Ectodermal cell (in vitro differentiated cells): ENCODE measurements at regions not wholly inside any gene's neighbourhood (a gene's known extent, or its start where the extent isn't known, plus 50 kb on each side); places are given as distances from the start of the nearest gene placed in this dataset.

Experiments
- H3K27ac ChIP-seq: 2 replicates; pipeline ENCODE4 v1.7.0; 2013; ENCODE audit warnings: mild to moderate bottlenecking, low read depth, low read length; ENCODE audit not compliant: insufficient read depth, poor library complexity, severe bottlenecking
- H3K27me3 ChIP-seq: 2 replicates; pipeline ENCODE4 v1.7.0; 2013; ENCODE audit warnings: mild to moderate bottlenecking, low read length; ENCODE audit not compliant: insufficient read depth, control insufficient read depth, poor library complexity, severe bottlenecking
- H3K36me3 ChIP-seq: one replicate; pipeline ENCODE4 v1.7.0; 2013; ENCODE audit warnings: low read length; ENCODE audit not compliant: control insufficient read depth, insufficient read depth
- H3K4me1 ChIP-seq: one replicate; pipeline ENCODE4 v1.7.0; 2013; ENCODE audit warnings: low read length; ENCODE audit not compliant: control insufficient read depth, insufficient read depth
- H3K4me3 ChIP-seq: 2 replicates; pipeline ENCODE4 v1.7.0; 2013; ENCODE audit warnings: low read depth, low read length, control low read depth; ENCODE audit not compliant: insufficient read depth
- H3K9me3 ChIP-seq: 2 replicates; pipeline ENCODE4 v1.7.0; 2013; ENCODE audit warnings: mild to moderate bottlenecking, low read length, moderate library complexity; ENCODE audit not compliant: control insufficient read depth
- WGBS, 2 experiments: methylation state at CpG; one replicate each; pipeline ENCODE4 v1.1.7; 2013; ENCODE audit warnings: missing lambda C conversion rate in 2 of 2; 5-methylcytosine and 5-hydroxymethylcytosine counted together

- Histone ChIP-seq H3K36me3 (no peaks in the 10 kb centered on the region), H3K4me3 (no peak overlapping the region), H3K27ac (no peak overlapping the region), H3K9me3 (peaks cover 4% of the 10 kb centered on the region), H3K4me1 (peaks cover 14% of the 10 kb centered on the region), H3K27me3 (no peaks in the 10 kb centered on the region)
- 88 to 90% methylated on average over 2 of the region's 2 CpGs for WGBS, 2 experiments
Measured at GRCh38 chr1:38466487-38466886, 393.1 kb downstream of the RRAGC start.

- 43 to 53% methylated on average over 4 of the region's 4 CpGs for WGBS, 2 experiments
- no peak overlapping the region for H3K27ac ChIP-seq
- H3K36me3 ChIP-seq = no peaks in the 10 kb centered on the region
- H3K27me3 ChIP-seq = no peaks in the 10 kb centered on the region
- H3K9me3 ChIP-seq = peaks cover 4% of the 10 kb centered on the region
- no peak overlapping the region for H3K4me3 ChIP-seq
- H3K4me1 ChIP-seq = peaks cover 14% of the 10 kb centered on the region
Measured at GRCh38 chr1:38465460-38465859, 394.1 kb downstream of the RRAGC start.

GRCh38 chr1:38464071-38464661 lies 395.4 kb downstream of the RRAGC start:
- Histone ChIP-seq H3K9me3 (peaks cover 4% of the 10 kb centered on the region), H3K27ac (no peak overlapping the region), H3K27me3 (no peaks in the 10 kb centered on the region), H3K4me3 (no peak overlapping the region), H3K36me3 (no peaks in the 10 kb centered on the region), H3K4me1 (peaks cover 14% of the 10 kb centered on the region)
- WGBS, 2 experiments = 71 to 75% methylated on average over 7 of the region's 7 CpGs

GRCh38 chr1:38463074-38463473 lies 396.5 kb downstream of the RRAGC start:
- no peak overlapping the region for H3K4me3 ChIP-seq
- peaks cover 4% of the 10 kb centered on the region for H3K9me3 ChIP-seq
- H3K4me1 ChIP-seq = peaks cover 14% of the 10 kb centered on the region
- H3K27me3 ChIP-seq = no peaks in the 10 kb centered on the region
- no peak overlapping the region for H3K27ac ChIP-seq
- no peaks in the 10 kb centered on the region for H3K36me3 ChIP-seq

- Histone ChIP-seq H3K27me3 (no peaks in the 10 kb centered on the region), H3K4me1 (peaks cover 15% of the 10 kb centered on the region), H3K36me3 (no peaks in the 10 kb centered on the region), H3K4me3 (no peak overlapping the region), H3K27ac (no peak overlapping the region), H3K9me3 (no peaks in the 10 kb centered on the region)
- WGBS, 2 experiments = 65 to 72% methylated on average over 2 of the region's 2 CpGs
Measured at GRCh38 chr1:38456531-38456876, 403.1 kb downstream of the RRAGC start.

- Histone ChIP-seq H3K36me3 (no peaks in the 10 kb centered on the region), H3K9me3 (no peaks in the 10 kb centered on the region), H3K4me1 (peaks cover 20% of the 10 kb centered on the region), H3K27ac (no peak overlapping the region), H3K4me3 (no peak overlapping the region), H3K27me3 (no peaks in the 10 kb centered on the region)
- WGBS, 2 experiments = 86 to 87% methylated on average over 16 of the region's 16 CpGs
Measured at GRCh38 chr1:38455829-38456530, 403.6 kb downstream of the RRAGC start.

GRCh38 chr1:38454749-38455441 lies 404.7 kb downstream of the RRAGC start:
- H3K36me3 ChIP-seq = no peaks in the 10 kb centered on the region
- H3K9me3 ChIP-seq = no peaks in the 10 kb centered on the region
- no peak overlapping the region for H3K4me3 ChIP-seq
- H3K4me1 ChIP-seq = peaks cover 25% of the 10 kb centered on the region
- H3K27ac ChIP-seq = no peak overlapping the region
- WGBS, 2 experiments = 93 to 94% methylated on average over 9 of the region's 9 CpGs
- no peaks in the 10 kb centered on the region for H3K27me3 ChIP-seq

- H3K4me3 ChIP-seq = no peak overlapping the region
- no peaks in the 10 kb centered on the region for H3K36me3 ChIP-seq
- no peak overlapping the region for H3K27ac ChIP-seq
- no peaks in the 10 kb centered on the region for H3K27me3 ChIP-seq
- H3K9me3 ChIP-seq = no peaks in the 10 kb centered on the region
- peaks cover 30% of the 10 kb centered on the region for H3K4me1 ChIP-seq
- WGBS, 2 experiments = 91 to 94% methylated on average over 5 of the region's 5 CpGs
Measured at GRCh38 chr1:38454236-38454635, 405.3 kb downstream of the RRAGC start.

GRCh38 chr1:38452246-38452645 lies 405.7 kb upstream of the POU3F1 start:
- H3K4me1 ChIP-seq = peaks cover 32% of the 10 kb centered on the region
- 88 to 89% methylated on average over 4 of the region's 4 CpGs for WGBS, 2 experiments
- H3K36me3 ChIP-seq = no peaks in the 10 kb centered on the region
- H3K27ac ChIP-seq = no peak overlapping the region
- no peaks in the 10 kb centered on the region for H3K9me3 ChIP-seq
- no peaks in the 10 kb centered on the region for H3K27me3 ChIP-seq
- no peak overlapping the region for H3K4me3 ChIP-seq

- WGBS, 2 experiments = 10 to 15% methylated on average over 2 to 3 of the region's 3 CpGs
- Histone ChIP-seq H3K4me3 (no peak overlapping the region), H3K9me3 (no peaks in the 10 kb centered on the region), H3K36me3 (no peaks in the 10 kb centered on the region), H3K27me3 (no peaks in the 10 kb centered on the region), H3K27ac (no peak overlapping the region), H3K4me1 (peaks cover 32% of the 10 kb centered on the region)
Measured at GRCh38 chr1:38451541-38451993, 405.0 kb upstream of the POU3F1 start.
